Urinary bladder (tissue), 3 donors: ENCODE measurements at regions not wholly inside any gene's neighbourhood (a gene's known extent, or its start where the extent isn't known, plus 50 kb on each side); places are given as distances from the start of the nearest gene placed in this dataset.

Source experiments
- DNase-seq: peaks from one replicate; pipeline ENCODE4 v3.0.0-alpha.2; 2015; ENCODE audit errors: extremely low spot score
- H3K27ac ChIP-seq: one replicate; pipeline ENCODE4 v1.5.1; 2013; ENCODE audit warnings: low read depth, mild to moderate bottlenecking, moderate library complexity
- H3K36me3 ChIP-seq: one replicate; pipeline ENCODE4 v1.6.1; 2013; ENCODE audit warnings: mild to moderate bottlenecking, moderate library complexity; ENCODE audit not compliant: insufficient read depth
- H3K4me1 ChIP-seq: one replicate; pipeline ENCODE4 v1.6.1; 2013; ENCODE audit warnings: mild to moderate bottlenecking, moderate library complexity; ENCODE audit not compliant: insufficient read depth
- H3K4me3 ChIP-seq: one replicate; pipeline ENCODE4 v1.5.1; 2013; ENCODE audit warnings: low read depth, low read length
- WGBS: extraction: QIAGEN DNeasy Blood & Tissue Kit; methylation state at CpG from one replicate; pipeline ENCODE4 v1.1.7; 2013; 5-methylcytosine and 5-hydroxymethylcytosine counted together
- donor health status: healthy with polysubstance abuse.
- donor health status: healthy.

DNA sequence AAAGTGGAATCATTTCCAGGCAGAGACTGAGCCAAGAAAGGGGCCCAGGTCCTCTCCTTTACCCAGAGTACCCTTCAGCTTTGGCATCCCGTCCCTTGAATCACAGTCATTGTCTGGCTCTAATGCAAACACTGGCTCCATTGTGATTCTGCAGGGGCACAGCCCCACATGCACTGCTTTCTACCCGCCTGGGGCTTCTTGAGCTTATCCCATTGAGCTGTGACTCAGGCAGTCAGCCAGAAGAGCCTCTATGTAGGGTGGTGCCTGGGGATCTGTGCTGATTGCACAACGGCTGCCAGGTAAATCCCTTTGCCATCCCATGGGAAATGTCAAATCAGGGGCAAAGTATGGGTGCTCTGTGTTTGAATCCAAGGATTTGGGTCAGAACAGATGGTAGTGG, 88.9 kb downstream of the RASSF10 start:
- Histone ChIP-seq H3K4me3 (no peak overlapping the region), H3K36me3 (no peaks in the 10 kb centered on the region), H3K27ac (no peak overlapping the region), H3K4me1 (no peaks in the 10 kb centered on the region)
- 71% methylated on average over 3 of the region's 3 CpGs for WGBS
- DNase-seq: no peak

DNA sequence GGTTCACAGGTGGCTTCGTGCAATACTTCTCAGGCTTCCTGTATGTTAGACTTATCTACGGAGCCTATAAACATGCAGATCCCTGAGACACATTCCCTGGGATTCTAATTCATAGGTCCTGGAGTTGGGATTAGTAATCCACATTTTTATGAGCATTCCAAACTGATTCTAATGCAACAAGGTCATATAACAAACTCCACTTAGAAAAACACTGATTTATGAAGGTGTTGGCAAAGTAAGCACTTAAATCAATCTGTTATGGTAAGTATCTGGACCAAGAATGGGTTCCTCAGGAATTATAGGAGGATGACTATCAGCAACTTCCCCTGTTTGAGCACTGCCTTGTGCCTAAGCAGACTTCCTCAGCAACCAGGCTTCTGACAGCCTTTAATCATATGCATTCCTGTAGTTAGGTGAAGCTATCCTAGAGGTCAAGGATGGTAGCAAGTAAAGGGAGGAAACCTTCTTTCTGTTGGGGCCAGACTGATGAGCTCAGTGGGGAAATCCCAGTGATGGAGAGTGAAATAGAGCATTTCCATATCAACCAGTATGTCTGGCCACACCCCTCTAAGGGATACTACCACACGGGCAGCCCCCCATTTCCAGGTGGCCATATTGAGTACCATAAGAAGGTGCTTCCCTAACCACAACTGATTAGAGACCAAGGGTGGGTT, 89.6 kb downstream of the RASSF10 start:
- Histone ChIP-seq H3K36me3 (no peaks in the 10 kb centered on the region), H3K4me1 (no peaks in the 10 kb centered on the region), H3K4me3 (no peak overlapping the region), H3K27ac (no peak overlapping the region)
- WGBS: 78% methylated on average over 3 of the region's 3 CpGs
- DNase-seq: no peak

DNA sequence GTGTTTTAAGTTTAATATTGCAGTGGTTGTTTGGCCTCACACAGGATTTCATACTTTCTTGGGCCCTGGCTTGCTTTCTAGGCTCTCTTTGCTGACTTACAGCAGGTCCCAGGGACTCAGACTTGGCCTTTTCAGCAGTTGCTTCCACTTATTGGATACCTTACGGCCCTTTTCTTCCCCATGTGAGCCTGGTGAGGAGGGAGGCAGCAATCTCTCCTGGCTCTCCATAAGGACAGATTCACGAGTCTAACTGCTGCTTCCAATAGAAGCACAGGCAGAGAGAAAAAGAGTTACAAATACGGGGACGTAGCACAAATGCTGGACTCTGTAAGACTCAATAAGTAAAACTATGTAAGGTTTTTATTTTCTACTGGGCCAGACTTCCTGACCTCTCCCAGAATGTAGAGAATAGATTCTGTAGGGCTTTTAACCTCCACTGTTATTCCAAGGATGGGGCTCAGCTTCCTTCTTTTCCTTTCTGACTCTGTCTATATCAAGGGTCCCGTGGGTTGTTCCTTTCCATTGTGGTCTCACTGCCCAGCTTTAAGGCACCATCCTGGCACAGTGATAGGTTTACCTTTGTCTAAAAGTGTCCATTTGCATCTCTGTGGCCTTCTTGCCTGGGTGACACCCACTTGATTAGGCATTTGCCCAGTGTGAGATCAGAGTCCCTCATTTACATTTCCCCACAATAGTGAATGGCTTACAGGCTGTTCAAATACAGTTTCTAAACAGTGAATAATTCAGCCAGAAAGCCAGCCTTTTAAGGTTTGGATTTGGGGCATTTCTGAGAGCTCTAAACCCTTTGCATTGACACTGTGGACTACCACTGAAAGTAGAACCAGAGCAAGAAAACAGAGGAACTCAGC, 92.8 kb downstream of the RASSF10 start:
- 74% methylated on average over 5 of the region's 5 CpGs for WGBS
- DNase-seq: no peak
- no peaks in the 10 kb centered on the region for H3K36me3 ChIP-seq
- H3K4me3 ChIP-seq: no peak overlapping the region
- H3K27ac ChIP-seq: no peak overlapping the region
- H3K4me1 ChIP-seq: no peaks in the 10 kb centered on the region

DNA sequence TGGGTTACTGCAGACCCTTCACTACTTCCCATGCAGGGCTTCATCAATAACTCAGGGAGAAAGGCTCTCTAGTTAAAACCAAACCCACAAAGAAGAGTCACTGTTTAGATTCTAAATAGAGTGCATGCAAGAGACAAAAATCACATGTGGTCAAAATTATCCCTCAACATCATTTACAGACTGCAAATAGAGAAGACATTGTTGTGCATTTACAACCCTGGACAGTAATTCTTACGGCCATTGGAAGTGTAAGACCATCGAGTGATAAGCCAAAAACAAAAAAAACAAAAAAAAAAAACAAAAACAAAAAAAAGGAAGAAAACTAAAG, 93.4 kb downstream of the RASSF10 start:
- Histone ChIP-seq H3K36me3 (no peaks in the 10 kb centered on the region), H3K4me3 (no peak overlapping the region), H3K4me1 (no peaks in the 10 kb centered on the region), H3K27ac (no peak overlapping the region)
- 68% methylated on average over 2 of the region's 2 CpGs for WGBS
- no peak for DNase-seq

DNA sequence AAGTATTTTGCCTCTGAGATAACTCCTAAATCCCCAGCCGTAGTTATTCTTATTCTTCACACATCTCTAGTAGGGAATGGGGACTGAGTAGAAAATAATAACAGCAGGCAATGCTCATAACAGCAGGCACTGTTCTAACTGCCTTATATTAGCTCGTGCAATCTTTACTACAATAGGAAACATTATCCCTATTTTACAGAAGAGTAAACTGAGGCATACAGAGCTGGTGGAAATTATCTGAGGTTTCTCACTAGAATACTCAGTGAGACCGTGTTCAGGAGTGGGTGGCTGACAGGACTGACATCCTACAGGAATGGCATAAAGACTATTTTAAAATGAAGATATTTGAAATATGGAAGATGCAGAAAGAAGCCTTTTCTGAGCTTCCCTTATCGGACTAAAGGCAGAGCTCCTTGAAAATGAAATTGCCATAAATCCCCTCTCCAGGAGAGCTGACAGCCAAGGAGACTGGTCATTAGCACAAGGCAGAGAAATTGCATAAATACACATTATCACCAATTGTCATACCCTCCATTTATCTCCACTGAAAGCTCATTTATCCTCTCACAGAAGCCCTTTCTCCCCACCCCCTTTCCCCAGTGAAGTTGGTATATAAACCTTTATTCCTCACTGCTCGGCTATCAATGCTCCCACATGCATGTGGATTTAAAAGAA, 93.9 kb downstream of the RASSF10 start:
- no peak overlapping the region for H3K27ac ChIP-seq
- WGBS: 61% methylated on average over 5 of the region's 5 CpGs

DNA sequence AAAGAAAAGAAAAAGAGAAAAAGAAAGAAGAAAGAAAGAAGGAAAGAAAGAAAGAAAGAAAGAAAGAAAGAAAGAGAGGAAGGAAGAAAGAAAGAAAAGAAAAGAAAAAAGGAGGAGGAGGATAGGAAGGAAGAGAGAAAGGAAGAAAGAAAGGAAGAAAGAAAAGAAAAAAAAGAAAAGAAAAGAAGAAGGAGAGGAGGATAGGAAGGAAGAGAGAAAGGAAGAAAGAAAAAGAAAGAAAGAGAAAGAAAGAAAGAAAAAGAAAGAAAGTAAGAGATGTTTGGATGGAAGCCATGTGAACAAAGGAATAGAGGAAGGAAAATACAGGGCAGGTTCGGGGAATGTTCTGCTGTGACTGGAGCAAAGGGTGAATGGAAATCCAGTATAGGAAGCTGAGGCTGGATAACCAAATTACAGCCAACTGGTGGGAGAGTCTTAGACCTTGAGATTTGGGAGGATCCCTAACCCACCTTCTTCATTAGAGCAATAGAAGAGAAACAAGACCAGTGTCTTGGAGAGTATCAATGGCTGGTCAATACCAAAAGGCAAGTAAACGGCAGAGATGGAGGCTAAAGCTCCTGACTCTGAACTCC, 94.9 kb downstream of the RASSF10 start:
- H3K4me3 ChIP-seq: no peak overlapping the region
- DNase-seq: no peak
- H3K27ac ChIP-seq: no peak overlapping the region
- no peaks in the 10 kb centered on the region for H3K36me3 ChIP-seq
- whole genome bisulfite sequencing: 60% methylated on average over 2 of the region's 2 CpGs
- H3K4me1 ChIP-seq: no peaks in the 10 kb centered on the region

More for the DNA sequence above, 93.9 kb downstream of the RASSF10 start:
- no peak for DNase-seq
- no peaks in the 10 kb centered on the region for H3K4me1 ChIP-seq
- H3K36me3 ChIP-seq: no peaks in the 10 kb centered on the region
- H3K4me3 ChIP-seq: no peak overlapping the region

DNA sequence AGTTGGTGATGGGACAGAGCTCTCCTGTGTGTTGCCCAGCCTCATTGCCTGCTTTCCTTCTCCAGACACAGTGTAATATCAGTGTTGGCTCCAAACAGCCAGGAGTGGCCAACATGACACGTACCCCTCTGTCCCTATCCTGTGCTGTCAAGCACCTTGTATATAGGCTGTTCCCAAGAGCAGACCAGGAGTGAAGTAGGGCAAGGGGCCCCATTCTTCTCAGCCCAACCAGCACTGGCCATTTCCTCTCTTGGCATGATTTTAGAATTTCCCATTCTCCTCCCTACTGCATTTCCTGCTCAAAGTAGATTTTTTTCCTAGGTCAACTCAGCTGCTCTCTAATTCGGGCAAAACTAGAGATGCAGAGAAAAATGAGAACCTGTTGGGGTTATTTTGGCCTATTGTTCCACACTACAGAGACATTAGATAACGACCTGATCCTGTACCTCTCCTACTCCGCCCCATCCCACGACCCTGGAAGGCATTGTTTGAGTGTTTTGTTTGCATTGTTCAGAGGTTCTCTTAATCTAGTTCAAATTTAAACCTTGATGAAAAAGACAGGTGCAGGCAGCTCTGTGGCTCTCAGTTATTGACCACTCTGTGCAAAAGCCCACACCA, 95.6 kb downstream of the RASSF10 start:
- DNase-seq: no peak
- Histone ChIP-seq H3K36me3 (no peaks in the 10 kb centered on the region), H3K27ac (no peak overlapping the region), H3K4me1 (no peaks in the 10 kb centered on the region), H3K4me3 (no peak overlapping the region)
- WGBS: 70% methylated on average over 5 of the region's 5 CpGs

DNA sequence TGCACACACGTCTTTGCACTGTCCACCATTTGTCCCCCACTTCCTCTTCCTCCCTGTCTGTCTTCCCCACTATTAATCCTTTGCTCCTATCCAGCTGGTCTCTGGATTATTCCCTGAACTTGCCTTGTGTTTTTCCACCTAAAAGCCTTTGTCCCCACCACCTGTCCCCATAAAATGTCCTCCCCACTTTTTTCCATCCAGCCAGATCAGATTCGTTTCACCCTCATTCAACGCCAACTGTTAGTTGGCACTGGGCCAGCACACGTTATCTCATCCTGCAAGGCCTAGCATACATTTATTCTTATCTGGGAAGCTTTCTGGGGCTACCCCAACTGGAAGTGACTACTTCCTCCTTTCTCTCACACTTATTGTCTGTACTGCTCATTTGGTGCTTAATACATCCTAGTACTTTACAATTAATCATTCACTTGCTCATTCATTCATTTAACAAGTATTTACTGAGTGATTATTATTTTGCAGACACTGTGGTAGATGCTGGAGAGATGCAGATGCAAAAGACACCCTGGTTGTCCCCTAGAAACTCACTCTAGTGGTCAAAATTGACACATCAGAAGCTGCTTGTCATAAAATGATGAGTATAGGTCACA, 96.2 kb downstream of the RASSF10 start:
- H3K4me1 ChIP-seq: no peaks in the 10 kb centered on the region
- DNase-seq: peak; percentile 25
- 16% methylated on average over 4 of the region's 4 CpGs for WGBS
- no peak overlapping the region for H3K27ac ChIP-seq
- no peak overlapping the region for H3K4me3 ChIP-seq
- H3K36me3 ChIP-seq: no peaks in the 10 kb centered on the region

DNA sequence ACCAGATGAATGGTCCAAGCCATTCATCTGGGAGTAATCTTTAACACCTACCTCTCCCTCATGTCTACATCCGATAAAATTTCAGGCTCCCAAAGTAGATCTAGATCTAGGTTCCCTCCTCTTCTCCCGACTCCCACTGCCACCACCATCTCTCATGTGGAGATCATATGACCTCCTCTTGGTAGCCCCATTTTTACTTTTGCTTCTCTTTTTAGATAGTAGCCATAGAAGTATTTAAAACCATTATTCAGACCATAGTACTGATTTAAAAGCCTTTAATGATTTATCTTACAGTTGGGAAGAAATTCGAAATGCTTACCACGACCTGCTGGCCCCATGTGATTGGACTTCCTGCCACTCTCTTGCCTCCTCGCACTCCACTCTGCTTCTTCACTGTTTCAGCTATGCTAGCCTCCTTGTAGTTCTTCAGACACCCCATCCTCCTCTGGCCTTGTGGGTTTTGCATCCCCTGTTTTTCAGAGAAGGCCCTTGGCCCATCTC, 98.5 kb downstream of the RASSF10 start:
- Histone ChIP-seq H3K4me1 (no peaks in the 10 kb centered on the region), H3K4me3 (no peak overlapping the region), H3K27ac (no peak overlapping the region), H3K36me3 (no peaks in the 10 kb centered on the region)
- WGBS: 83% methylated on average over 5 of the region's 5 CpGs
- DNase-seq: no peak

DNA sequence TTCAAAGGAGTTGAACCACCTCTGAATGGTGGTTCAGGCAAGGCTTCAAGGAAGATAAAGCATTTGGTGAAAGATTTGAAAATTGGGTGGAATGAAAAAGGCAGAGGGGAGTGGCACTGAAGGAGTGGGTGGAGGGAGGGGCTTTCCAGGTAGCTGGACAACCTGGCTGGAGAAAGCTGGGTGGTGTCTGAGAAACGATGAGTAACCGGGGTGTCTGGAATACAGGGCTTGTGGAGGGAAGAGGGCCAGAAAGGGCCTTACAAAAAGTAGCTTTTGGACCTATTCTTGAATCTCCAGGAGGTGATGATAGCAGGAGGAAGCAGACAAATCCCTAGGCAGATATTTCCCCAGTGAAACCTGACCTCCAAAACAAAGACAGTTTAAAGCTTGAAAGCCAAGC, 99.3 kb downstream of the RASSF10 start:
- Histone ChIP-seq H3K4me3 (no peak overlapping the region), H3K27ac (no peak overlapping the region), H3K4me1 (no peaks in the 10 kb centered on the region), H3K36me3 (no peaks in the 10 kb centered on the region)
- 54% methylated on average over 2 of the region's 2 CpGs for WGBS
- no peak for DNase-seq

DNA sequence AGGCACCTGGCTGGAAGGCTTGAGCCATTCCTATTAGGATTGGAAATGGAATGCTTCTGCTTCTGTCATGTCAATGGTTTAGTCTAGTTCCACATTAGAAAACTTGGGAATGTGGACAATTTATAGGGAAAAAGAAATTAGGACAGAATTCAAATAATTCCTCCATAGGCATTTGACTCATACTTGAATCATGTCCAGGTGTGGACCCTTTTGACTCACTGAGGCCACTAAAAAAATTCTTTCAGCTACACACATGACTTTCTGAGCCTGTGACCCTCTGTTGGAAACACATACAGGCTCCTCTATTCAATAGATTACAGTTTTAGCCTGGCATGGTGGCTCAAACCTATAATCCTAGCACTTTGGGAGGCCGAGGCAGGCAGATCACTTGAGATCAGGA, 100.5 kb downstream of the RASSF10 start:
- no peak overlapping the region for H3K4me3 ChIP-seq
- H3K36me3 ChIP-seq: no peaks in the 10 kb centered on the region
- no peak for DNase-seq
- no peaks in the 10 kb centered on the region for H3K4me1 ChIP-seq
- no peak overlapping the region for H3K27ac ChIP-seq
- 93% methylated on average over 1 of the region's 1 CpG for WGBS

DNA sequence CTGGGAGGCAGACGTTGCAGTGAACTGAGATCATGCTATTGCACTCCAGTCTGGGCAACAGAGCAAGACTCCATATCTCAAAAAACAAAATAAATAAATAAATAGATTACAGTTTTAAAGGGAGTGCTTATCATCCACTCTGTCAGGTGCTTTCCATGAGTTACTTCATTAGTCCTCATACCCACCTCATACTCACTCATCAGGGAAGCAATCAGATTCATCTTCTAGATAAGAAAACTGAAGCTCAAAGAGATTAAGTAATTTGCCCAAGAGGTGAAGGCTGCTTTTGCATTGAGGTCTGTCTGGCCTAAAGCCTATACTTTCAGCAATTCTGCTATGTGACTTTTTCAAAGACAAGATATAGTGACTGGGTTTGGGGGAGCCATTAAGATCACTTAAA, 101.0 kb downstream of the RASSF10 start:
- Histone ChIP-seq H3K36me3 (no peaks in the 10 kb centered on the region), H3K27ac (no peak overlapping the region), H3K4me3 (no peak overlapping the region), H3K4me1 (no peaks in the 10 kb centered on the region)
- DNase-seq: no peak
- 92% methylated on average over 1 of the region's 1 CpG for WGBS
